GM12874 (cell line): ENCODE measurements at regions not wholly inside any gene's neighbourhood (a gene's known extent, or its start where the extent isn't known, plus 50 kb on each side); places are given as distances from the start of the nearest gene placed in this dataset.

Experiments
- TF ChIP-seq, protein P1 (sequence below): IDR thresholded peaks from 2 replicates; pipeline ENCODE4 v1.5.1; 2011; ENCODE audit warnings: low read depth, mild to moderate bottlenecking, control low read depth, low read length, moderate library complexity; ENCODE audit not compliant: insufficient read depth

DNA sequence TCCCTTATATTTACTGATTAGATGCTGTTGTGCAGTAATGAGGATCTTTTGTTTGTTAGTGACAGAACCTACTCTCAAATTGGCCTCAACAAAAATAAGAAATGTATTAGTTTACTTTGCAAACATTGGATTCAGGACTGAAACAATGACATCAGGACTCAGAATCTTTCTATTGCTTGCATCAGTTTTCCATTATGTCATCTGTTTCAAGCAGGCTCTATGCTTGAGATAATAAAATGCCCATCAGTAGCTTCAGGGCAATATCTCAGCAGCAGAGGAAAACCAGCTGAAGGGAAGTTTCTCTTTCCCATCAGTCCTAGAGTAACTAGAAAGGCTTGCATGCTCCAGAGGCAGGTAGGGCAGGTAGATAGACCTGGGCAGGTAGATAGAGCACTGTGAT lies 375.5 kb upstream of the SLC8A1 start:
- TF ChIP-seq, protein P1, sequence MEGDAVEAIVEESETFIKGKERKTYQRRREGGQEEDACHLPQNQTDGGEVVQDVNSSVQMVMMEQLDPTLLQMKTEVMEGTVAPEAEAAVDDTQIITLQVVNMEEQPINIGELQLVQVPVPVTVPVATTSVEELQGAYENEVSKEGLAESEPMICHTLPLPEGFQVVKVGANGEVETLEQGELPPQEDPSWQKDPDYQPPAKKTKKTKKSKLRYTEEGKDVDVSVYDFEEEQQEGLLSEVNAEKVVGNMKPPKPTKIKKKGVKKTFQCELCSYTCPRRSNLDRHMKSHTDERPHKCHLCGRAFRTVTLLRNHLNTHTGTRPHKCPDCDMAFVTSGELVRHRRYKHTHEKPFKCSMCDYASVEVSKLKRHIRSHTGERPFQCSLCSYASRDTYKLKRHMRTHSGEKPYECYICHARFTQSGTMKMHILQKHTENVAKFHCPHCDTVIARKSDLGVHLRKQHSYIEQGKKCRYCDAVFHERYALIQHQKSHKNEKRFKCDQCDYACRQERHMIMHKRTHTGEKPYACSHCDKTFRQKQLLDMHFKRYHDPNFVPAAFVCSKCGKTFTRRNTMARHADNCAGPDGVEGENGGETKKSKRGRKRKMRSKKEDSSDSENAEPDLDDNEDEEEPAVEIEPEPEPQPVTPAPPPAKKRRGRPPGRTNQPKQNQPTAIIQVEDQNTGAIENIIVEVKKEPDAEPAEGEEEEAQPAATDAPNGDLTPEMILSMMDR = no peak

DNA sequence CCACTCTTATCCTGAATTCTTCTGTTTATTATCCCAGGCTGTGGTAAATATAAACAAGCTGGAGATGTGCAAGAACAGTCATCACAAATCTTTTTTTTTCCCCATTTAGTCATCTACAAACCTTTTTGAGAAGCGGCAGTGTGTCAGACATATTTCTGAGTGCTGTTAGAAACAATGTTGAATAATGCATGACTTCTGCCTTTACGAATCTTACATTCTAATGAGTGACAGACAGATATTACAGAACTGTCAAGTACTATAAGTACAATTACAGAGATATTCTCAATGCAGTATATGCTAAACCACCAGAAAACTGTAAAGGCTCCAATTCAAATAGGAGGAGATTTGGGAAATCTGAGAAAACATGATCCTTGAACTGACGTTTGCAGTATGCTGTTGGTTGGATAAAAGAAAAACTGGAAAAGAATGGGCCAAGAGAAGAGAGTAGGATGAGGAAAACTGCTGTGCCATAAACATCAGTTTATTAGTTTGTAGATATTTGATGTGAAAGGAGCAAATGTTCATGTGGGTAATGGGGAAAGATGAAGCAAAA lies 379.5 kb upstream of the SLC8A1 start:
- TF ChIP-seq, protein P1 = no peak

DNA sequence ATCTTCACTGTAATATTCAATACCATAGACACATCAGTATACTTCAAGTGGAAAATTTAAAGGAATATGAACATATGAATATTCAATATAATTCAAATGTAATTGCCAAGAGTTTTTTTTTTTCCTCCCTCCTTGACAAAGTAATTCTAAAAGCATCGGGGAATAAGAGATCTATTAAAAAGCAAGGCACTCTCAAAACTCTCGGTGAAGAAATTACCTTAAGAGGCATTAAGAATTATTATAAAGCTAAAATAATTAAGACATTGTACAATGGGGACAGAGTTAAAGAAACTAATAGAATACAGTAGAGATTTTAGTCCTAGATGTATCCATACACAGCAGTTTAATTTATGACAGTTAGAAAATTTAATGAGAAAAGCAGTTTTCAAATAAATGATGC lies 390.0 kb upstream of the SLC8A1 start:
- TF ChIP-seq, protein P1 = no peak

DNA sequence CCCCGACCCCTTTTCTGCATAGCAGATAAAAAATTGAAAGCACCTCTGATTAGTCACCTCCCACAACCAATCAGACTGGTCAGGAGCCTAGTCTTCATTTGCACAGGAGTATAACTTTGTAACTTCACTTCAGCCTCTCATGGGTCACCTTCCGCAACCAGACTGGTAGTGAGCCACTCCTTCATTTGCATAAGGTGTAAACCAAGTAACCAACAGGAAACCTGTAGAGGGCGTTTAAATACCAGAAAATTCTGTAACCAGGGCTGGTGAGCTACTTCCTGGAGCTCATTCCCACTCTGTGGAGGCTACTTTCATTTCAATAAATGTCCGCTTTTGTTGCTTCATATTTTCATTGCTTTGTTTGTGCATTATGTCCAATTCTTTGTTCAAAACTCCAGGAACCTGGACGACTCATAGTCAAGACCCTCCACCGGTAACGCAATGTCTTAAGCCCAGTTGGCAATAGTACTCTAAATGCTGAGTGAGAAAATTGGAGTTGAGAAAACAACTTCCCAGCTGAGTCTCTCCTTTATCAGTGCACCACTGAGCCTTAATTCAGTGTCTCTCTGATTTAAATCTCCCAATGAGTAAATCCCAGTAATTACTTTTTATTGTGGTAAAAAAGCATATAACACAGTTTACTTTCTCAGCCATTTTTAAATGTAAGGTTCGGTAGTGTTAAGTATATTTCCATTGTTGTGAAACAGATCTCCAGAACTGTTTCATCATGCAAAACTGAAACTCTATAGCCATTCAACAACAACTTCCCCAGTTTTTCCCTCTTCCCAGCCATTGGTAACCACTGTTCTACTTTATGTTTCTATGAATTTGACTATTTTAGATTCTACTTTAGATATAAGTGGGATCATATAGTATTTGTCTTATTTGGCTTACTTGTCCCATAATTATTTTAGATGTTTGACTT lies 392.7 kb upstream of the SLC8A1 start:
- TF ChIP-seq, protein P1 = no peak

DNA sequence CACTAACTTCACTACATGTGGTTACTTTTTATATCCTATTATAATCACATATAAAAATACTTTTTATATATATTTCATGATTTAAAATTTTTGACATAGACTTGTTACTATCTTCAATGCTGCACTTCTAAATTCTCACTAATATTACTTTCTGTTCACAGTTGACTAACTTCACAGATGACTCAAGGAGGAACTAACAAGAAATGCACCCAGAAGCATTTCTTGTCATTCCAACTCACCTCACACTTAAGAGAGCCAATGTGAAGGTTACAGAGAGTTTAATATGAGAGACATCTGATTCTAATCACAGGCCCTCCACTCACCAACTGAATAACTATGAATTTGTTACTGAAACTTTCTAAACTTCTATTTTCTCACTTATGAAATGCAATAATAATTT lies 399.8 kb upstream of the SLC8A1 start:
- TF ChIP-seq, protein P1 = no peak

DNA sequence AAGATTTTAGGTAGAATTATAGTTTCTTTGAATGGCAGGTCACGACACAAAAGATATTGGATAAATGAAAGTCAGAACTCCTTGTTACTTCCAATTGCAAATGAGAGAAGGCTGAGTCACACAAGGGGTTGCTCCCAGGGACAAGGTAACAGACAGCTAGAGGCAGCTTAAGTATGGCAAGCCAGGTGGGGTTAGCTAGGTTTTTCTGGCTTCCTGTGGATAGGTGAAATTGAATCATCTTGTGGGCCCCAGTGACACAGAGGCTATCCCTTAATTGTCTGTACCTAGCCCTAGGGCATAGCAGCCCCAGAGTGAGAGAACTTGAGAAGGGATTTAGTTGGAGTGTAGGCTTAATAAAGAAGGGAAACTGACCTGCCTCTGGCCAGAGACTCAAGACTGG lies 407.7 kb upstream of the SLC8A1 start:
- TF ChIP-seq, protein P1 = no peak

DNA sequence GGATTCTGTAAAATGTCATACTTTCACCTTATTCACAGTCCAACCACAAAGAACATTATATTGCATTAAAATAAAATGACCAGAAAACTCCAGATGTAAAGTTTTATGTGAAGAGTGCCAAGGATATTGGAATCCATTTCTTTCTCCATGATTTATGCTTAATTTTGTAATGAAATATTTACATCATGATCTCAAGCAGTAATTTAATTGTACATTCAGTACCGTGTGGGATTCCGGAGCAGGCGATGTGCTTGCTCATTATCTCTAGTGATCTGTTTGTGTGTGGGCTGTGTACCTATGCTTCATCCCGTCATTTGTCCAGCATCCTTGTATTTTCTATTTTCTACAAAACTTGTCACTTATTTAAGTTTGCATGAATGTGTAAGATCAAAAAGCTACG lies 415.9 kb upstream of the SLC8A1 start:
- TF ChIP-seq, protein P1 = no peak
